ENCODE measurements at regions not wholly inside any gene's neighbourhood (a gene's known extent, or its start where the extent isn't known, plus 50 kb on each side); places are given as distances from the start of the nearest gene placed in this dataset.
"Not testable (repeated sequence)": the region's sequence is repeated elsewhere in the genome, so short reads cannot be mapped to it uniquely, and the experiment has no call there.

DNA sequence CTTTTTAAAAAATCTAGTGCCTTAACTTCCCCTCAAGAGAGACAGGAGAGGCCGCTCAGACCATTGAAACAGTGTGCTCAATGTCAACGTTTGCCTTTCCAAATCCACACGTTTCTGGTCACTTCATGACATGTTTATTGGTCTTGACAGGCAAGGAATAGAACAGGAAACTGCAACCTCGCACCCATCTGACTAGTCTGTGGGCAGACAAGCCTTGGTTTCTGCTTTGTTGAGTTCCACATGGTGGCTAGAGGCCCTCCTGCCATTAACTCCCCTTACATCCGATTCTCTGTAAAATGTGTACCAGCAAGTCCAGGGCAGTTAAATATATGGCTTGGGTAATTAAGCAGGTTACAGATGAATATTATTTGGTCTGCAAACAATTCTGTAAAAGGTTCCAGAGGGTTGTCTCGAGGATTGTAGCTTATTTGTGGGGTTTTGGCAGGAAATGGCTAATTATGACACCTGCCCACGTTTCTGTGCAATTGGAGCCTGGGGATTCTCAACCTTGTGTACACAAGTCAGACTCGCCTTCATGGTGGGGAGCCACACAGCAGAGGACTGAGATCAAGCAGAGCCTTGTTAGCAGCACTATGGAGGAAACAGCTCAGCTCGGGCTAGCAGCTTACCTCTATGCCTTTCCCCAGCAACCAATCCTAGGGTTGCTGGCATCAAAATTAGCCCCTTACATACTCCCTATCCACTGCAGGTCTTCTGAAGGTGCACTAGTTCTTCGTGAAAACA is 317.5 kb upstream of the IGF1R start:
- DNase-seq: no peak

DNA sequence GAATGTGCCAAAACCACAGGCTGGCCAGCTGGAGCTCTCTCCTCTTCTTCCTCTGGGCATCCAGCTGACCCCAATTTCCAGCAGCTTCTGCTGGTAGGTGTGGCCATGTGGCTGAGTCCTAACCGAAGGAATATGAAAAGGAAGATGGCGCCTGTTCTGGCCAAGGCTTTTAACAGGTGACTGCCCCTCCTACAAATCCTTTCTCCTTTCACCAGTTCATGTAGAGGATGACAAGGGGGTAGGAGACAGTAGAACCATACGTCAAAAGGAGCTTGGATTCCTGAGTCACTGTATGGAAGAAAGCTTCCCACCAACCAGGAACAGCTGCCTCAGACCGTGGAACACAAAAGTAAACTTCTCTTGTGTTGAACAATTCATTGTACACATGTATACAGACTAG is 316.7 kb upstream of the IGF1R start:
- DNase-seq: no peak

GRCh38 chr15:98333251-98333650 is 315.1 kb upstream of the IGF1R start:
- no peak for DNase-seq

DNA sequence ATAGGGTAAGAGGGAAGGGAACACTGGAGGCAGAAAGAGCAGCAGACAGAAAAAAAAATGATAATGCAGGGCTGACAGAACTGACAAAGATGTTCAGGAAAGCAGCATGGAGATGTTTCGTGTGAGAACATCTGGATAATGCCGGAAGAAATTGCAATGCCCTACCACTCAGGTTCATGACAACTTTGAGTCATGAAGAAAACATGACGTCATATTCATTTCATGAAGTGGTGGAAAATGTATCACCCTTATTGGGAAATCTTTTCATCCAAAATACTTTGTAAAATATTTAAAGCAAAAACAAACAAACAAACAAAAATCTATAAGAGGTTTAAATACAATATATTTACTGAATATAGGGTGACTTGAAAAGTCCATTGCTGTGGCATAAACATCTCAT is 305.4 kb upstream of the IGF1R start:
- no peak for DNase-seq

- no peak for DNase-seq
Observed at GRCh38 chr15:98344591-98344990, 303.7 kb upstream of the IGF1R start.

DNA sequence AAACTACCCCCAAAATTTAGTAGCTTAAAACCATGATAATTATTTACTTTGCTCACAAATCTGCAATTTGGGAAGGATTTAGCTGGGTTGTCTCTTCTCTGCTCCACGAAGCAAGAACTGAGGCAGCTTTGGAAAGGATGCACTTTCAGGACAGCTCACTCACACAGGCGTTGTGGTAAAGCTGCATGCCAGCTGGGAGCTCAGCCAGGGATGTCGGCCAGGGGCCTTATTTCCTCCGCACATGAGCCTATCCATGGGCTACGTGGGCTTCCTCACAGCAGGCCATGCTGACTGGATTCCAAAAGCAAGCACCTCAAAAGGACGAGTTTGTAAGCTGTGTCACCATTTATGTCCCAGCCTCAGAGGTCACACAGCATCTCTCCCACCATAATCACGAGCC is 301.3 kb upstream of the IGF1R start:
- no peak for DNase-seq

GRCh38 chr15:98347866-98348265 is 300.5 kb upstream of the IGF1R start:
- DNase-seq: no peak

- DNase-seq: no peak
Observed at GRCh38 chr15:98350276-98350675, 298.1 kb upstream of the IGF1R start.

DNA sequence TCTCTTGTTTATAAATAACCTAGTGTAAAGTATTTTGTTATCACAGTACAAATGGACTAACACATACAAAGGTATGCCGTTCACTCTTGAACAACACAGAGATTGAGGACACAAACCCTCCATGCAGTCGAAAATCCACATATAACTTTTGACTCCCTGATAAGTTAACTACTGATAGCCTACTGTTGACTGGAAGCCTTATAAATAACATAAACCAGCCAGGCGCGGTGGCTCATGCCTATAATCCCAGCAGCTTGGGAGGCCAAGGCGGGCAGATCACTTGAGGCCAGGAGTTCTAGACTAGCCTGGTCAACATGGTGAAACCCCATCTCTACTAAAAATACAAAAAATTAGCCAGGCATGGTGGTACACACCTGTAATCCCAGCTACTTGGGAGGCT is 290.1 kb upstream of the IGF1R start:
- not testable (repeated sequence) for DNase-seq

DNA sequence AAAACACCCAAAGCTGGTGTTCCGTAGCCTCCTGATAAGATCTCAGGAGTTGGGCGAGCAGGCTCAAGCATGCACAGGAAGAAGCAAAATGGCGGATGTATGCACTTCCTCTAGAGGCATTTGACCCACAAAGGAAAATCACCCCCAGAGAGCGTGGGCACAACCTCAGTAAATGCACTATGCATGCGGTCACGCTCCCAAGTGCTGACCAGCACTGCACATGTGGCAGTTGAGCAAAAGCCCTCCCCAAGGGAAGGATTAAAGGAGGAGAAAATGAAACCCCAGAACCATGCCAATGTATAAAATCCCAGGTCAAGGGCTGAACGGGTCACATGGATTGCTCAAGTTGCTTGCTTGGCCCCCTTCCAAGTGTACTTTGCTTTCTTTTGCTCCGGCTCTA is 289.4 kb upstream of the IGF1R start:
- DNase-seq: no peak

DNA sequence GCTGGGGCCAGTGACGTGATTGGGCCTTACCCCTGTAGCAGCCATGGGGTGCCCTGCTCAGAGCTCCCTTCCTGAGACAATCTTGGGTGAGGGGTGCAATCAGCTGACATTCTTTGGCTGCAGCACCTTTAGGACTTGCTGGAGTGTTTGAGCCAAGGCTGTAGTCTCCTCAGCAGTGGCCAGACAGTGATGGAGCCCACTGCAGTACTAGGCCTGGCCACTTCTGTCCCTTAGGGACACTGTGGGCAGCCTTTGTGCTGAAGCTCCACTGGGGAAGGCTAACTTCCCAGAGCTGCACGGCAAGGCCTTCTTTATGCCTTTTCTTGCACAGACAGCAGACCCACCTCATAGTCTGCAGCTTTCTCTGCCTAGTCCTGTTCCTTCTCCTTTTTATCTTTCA is 284.9 kb upstream of the IGF1R start:
- DNase-seq: no peak

DNA sequence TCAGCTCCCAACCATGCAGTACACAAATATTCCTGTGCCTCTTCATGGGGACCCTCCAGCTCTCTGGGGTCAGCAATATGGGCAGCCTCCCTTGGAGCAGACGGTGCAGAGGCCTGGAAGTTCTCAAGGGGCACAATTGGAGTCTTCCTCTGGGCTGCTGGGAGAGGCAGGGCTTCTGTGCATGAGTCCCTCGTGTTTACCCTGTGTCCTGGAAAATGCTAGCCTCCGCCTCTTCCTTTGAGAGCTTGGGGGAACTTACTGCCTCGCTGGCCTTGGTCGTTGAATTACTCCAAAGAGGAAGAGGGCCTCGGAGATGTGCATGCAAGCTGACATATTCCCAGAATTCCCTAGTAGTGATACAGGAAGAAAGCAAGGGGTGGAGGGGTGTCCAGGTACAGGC is 284.4 kb upstream of the IGF1R start:
- no peak for DNase-seq

DNA sequence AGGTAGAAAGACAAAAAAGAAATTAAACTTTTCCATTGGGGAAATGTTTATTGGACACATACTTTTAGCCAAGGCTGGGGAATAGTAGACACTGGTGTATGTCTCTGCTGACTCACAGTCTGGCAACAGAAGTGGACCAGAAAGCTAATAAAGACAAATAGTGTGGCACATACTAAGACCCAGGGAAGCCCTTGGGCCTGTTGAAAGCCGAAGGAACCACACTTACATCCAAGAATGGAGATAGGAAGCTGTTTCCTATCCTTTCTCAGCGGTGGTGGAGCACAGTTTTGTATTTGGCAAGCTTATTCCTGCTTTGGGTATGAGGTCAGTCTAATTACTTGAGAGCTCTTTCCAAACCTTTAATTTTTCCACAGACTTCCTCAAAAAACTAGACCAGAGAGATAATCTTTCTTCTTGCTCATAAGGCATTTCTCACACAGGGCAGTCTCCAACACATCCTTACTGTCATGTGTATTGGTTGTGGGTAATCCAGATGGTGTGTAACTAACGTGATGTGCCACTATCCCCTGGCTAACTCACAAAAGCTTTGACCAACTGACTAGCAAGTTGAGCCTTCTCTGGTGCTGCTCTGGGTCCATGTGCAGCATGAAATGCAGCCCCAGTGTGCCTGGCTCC is 279.1 kb upstream of the IGF1R start:
- no peak for DNase-seq

DNA sequence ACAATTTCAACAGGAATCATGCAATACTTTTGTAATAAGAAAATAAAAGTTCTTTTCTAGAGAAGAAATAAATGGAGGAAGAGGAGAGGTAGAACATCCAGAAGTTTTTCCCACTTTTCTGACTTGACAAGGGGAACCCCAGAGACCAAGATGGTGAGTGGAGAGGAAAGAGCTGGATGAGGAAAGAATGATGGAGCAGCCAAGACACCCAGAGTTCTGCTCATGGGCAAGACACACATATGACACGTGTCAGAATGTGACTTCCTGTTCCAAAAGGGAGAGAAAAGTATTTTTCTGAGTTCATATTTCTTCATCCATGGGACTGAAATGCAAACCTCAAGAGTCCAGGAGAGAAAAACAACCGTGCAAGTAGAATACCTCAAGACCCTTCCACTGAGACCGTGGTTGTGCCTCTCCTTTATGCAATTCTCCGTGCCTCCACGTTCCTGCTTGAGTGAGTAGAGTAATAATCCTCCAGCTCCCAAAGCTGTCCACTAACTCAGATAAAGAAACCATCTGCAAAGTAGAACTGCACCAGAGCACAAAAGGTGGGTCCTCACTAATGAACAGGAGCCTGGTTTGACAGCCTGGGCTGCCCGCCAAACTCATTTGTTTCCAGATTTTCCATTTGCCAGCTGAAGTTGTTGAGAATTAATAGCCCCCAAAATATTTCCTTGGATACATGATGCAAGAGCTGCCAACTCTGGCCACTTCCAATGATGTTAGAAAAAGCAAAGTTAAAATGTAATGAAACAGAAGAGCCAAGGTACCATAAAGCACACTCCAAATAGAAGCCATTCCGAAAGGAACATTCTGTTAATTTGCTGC is 272.6 kb upstream of the IGF1R start:
- DNase-seq: no peak

GRCh38 chr15:98380721-98381120 is 267.6 kb upstream of the IGF1R start:
- DNase-seq: no peak

- no peak for DNase-seq
Observed at GRCh38 chr15:98381446-98381845, 266.9 kb upstream of the IGF1R start.

GRCh38 chr15:98382139-98382538 is 266.2 kb upstream of the IGF1R start:
- DNase-seq: no peak

DNA sequence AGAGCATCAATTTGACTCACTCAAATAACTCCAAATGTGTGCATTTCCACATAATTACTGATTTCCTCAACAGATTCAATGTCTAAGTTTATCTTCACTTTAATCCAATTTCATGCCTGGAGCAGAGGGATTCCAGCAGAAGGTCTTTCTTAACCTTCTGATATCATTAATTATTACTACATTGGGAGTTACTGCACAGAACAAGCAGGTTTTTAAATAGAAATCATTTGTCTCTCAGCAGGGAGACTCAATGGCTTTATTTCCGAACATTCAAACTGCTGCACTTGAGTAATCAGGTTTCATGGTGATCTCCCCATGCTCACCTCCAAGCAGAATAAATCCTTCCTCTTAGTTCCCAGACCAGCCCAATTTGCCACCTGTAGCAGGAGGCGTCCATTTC is 264.8 kb upstream of the IGF1R start:
- DNase-seq: no peak

GRCh38 chr15:98384328-98385029 is 263.9 kb upstream of the IGF1R start:
- no peak for DNase-seq

- no peak for DNase-seq
Observed at GRCh38 chr15:98385752-98386381, 262.5 kb upstream of the IGF1R start.

- no peak for DNase-seq
Observed at GRCh38 chr15:98386561-98386960, 261.8 kb upstream of the IGF1R start.

DNA sequence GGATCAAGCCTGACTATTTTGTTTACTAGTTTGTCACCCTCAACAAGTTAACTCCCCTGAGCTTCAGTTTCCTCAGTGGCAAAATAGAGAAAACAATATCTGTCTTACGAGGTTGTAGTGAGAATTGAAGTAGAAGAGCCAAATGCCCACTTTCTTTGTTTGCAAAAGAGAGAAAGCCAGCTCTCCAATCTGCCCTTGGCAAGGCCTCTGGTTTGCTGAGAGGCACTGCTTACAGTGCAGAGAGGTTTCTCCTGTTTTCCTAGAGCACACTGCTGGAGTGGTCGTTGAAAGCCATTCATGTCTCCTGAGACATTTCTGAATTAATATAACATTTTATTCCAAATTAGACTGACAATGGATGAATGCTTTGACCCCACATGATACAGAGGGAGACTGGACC is 260.5 kb upstream of the IGF1R start:
- no peak for DNase-seq
